ENCODE measurements at regions not wholly inside any gene's neighbourhood (a gene's known extent, or its start where the extent isn't known, plus 50 kb on each side); places are given as distances from the start of the nearest gene placed in this dataset.

- TF ChIP-seq, protein P1, sequence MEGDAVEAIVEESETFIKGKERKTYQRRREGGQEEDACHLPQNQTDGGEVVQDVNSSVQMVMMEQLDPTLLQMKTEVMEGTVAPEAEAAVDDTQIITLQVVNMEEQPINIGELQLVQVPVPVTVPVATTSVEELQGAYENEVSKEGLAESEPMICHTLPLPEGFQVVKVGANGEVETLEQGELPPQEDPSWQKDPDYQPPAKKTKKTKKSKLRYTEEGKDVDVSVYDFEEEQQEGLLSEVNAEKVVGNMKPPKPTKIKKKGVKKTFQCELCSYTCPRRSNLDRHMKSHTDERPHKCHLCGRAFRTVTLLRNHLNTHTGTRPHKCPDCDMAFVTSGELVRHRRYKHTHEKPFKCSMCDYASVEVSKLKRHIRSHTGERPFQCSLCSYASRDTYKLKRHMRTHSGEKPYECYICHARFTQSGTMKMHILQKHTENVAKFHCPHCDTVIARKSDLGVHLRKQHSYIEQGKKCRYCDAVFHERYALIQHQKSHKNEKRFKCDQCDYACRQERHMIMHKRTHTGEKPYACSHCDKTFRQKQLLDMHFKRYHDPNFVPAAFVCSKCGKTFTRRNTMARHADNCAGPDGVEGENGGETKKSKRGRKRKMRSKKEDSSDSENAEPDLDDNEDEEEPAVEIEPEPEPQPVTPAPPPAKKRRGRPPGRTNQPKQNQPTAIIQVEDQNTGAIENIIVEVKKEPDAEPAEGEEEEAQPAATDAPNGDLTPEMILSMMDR (IDR thresholded peaks at IDR 0.05; ENCODE audit: insufficient read depth, low read length, poor library complexity, severe bottlenecking), result no peak
- TF ChIP-seq EZH2phosphoT487 (conservative IDR thresholded peaks at IDR 0.05; ENCODE audit: low read length), result no peak
Observed at GRCh38 chr18:41226911-41227310, 728.1 kb upstream of the PIK3C3 start.

Data from SU-DHL-6 (cell line).